Karpas-422 (cell line): ENCODE measurements at regions not wholly inside any gene's neighbourhood (a gene's known extent, or its start where the extent isn't known, plus 50 kb on each side); places are given as distances from the start of the nearest gene placed in this dataset.

Experiments used
- DNase-seq: peaks from one replicate; pipeline ENCODE4 v3.0.0-alpha.2; 2015
- H2AFZ ChIP-seq: fragments of 200-600 bp; sonication (generic); 2 replicates; pipeline ENCODE4 v1.6.1; 2014; ENCODE audit warnings: antibody characterized with exemption, low read length, mixed read lengths
- H3K27ac ChIP-seq: fragments of 200-600 bp; sonication (generic); 2 replicates; pipeline ENCODE4 v1.5.1; 2014; ENCODE audit warnings: mild to moderate bottlenecking, low read length, moderate library complexity
- H3K27me3 ChIP-seq: fragments of 200-600 bp; sonication (generic); 2 replicates; pipeline ENCODE4 v1.6.1; 2014; ENCODE audit warnings: low read length, mixed read lengths
- H3K36me3 ChIP-seq: fragments of 200-600 bp; sonication (generic); 2 replicates; pipeline ENCODE4 v1.6.1; 2014; ENCODE audit warnings: low read length, mixed read lengths; ENCODE audit not compliant: insufficient read depth
- H3K4me1 ChIP-seq: fragments of 200-600 bp; sonication (generic); 2 replicates; pipeline ENCODE4 v1.6.1; 2014; ENCODE audit warnings: mild to moderate bottlenecking, low read length, mixed read lengths
- H3K4me2 ChIP-seq: fragments of 200-600 bp; sonication (generic); 2 replicates; pipeline ENCODE4 v1.6.1; 2014; ENCODE audit warnings: low read length, low read depth, mild to moderate bottlenecking; ENCODE audit not compliant: poor library complexity, severe bottlenecking
- H3K4me3 ChIP-seq: fragments of 200-600 bp; sonication (generic); 2 replicates; pipeline ENCODE4 v1.5.1; 2014; ENCODE audit warnings: mild to moderate bottlenecking, antibody characterized with exemption, low read length, mixed read lengths
- H3K79me2 ChIP-seq: fragments of 200-600 bp; sonication (generic); 2 replicates; pipeline ENCODE4 v1.6.1; 2014; ENCODE audit warnings: mild to moderate bottlenecking, low read length, mixed read lengths
- H3K9ac ChIP-seq: fragments of 200-600 bp; sonication (generic); 2 replicates; pipeline ENCODE4 v1.6.0; 2014; ENCODE audit warnings: low read length
- H3K9me2 ChIP-seq: fragments of 200-600 bp; sonication (generic), shearing (Covaris generic); replicated peaks from 2 replicates; pipeline ENCODE4 v1.6.0; 2014; ENCODE audit warnings: mild to moderate bottlenecking, low read length, moderate library complexity; ENCODE audit not compliant: insufficient read depth
- H3K9me3 ChIP-seq: fragments of 300-700, 200-600 bp; sonication (generic); 2 replicates; pipeline ENCODE4 v1.6.1; 2014; ENCODE audit warnings: low read length, mixed read lengths
- H4K20me1 ChIP-seq: fragments of 200-600 bp; sonication (generic); 2 replicates; pipeline ENCODE4 v1.6.1; 2014; ENCODE audit warnings: mild to moderate bottlenecking, antibody characterized with exemption, low read length, low read depth; ENCODE audit not compliant: insufficient read depth

DNA sequence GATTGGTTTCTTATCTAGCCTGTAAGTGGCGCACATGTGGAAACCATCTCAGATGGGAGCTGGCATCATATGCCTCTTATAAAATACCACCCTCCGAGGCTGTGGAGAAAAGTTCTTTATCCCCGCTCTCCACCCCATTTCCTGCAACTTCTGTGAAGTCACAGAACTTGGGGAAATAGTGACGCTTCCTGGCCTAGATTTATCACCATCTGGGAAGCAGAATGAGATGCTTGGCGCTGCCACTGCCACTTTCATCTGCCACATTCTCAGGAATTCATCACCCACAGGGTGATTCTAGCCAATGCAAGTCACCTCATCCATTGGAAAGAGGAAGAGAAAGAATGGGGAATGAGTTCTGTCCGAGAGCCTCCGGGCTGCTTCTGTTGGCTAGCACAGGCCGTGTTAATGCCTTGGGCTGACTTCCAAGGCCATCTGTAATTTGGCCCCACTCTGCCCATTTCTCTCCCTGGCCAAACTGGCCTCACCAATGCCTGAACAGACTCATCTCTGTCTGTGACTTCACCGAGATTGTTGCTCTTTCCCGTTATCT lies 148.8 kb upstream of the SOX4 start:
- Histone ChIP-seq H3K9ac (no peak overlapping the region), H3K4me1 (no peaks in the 10 kb centered on the region), H4K20me1 (no peaks in the 10 kb centered on the region), H3K27ac (no peak overlapping the region), H3K79me2 (no peaks in the 10 kb centered on the region), H3K36me3 (no peaks in the 10 kb centered on the region), H3K4me2 (no peak overlapping the region), H3K4me3 (no peak overlapping the region), H3K9me3 (no peaks in the 10 kb centered on the region), H2AFZ (no peak overlapping the region), H3K27me3 (no peaks in the 10 kb centered on the region), H3K9me2 (no peaks in the 10 kb centered on the region)
- DNase-seq = no peak

- H4K20me1 ChIP-seq = no peaks in the 10 kb centered on the region
- no peak overlapping the region for H3K4me3 ChIP-seq
- H3K27me3 ChIP-seq = no peaks in the 10 kb centered on the region
- no peak overlapping the region for H2AFZ ChIP-seq
- no peaks in the 10 kb centered on the region for H3K36me3 ChIP-seq
- no peak overlapping the region for H3K27ac ChIP-seq
- H3K79me2 ChIP-seq = no peaks in the 10 kb centered on the region
- no peak overlapping the region for H3K4me2 ChIP-seq
- no peak for DNase-seq
- no peaks in the 10 kb centered on the region for H3K9me2 ChIP-seq
- H3K4me1 ChIP-seq = no peaks in the 10 kb centered on the region
- H3K9ac ChIP-seq = no peak overlapping the region
- no peaks in the 10 kb centered on the region for H3K9me3 ChIP-seq
These were observed 145.6 kb upstream of the SOX4 start for GRCh38 chr6:21447987-21448386.

DNA sequence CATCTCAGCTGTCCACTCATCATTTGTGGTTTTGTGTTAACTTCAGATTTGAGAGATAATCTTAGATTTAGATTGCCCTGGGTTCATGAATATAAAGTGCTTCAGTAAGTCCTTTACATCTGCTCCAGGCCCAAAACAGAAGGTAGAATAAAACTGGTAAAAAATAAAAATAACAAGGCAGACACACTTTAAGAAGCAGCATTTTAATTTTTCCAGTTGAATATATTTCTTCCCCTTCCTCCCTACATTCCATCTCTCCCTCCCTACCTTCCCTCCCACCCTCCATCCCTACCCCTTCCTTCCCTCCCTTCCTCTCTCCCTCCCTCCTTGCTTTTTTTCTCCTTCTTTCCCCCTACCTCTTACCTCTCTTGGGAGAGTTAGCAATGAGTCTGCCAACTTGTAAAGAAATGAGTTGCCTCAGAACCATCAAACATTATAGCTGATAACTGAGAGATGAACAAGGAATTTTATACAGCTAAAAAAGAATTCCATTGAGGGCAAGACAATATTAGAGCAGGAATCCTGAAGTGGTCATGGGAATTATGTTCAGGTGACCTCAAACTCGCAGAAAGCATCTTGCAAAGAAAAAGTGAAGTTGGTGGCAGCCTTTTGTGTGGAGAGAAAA lies 145.0 kb upstream of the SOX4 start:
- Histone ChIP-seq H3K27me3 (no peaks in the 10 kb centered on the region), H3K9me3 (no peaks in the 10 kb centered on the region), H3K9ac (no peak overlapping the region), H3K9me2 (no peaks in the 10 kb centered on the region), H4K20me1 (no peaks in the 10 kb centered on the region), H3K27ac (no peak overlapping the region), H3K36me3 (no peaks in the 10 kb centered on the region), H3K4me2 (no peak overlapping the region), H3K79me2 (no peaks in the 10 kb centered on the region), H3K4me3 (no peak overlapping the region), H3K4me1 (no peaks in the 10 kb centered on the region), H2AFZ (no peak overlapping the region)
- DNase-seq = no peak

- no peaks in the 10 kb centered on the region for H3K9me3 ChIP-seq
- no peak overlapping the region for H3K27ac ChIP-seq
- H3K4me2 ChIP-seq = no peak overlapping the region
- H4K20me1 ChIP-seq = no peaks in the 10 kb centered on the region
- H3K27me3 ChIP-seq = no peaks in the 10 kb centered on the region
- H3K4me3 ChIP-seq = no peak overlapping the region
- no peak for DNase-seq
- no peaks in the 10 kb centered on the region for H3K4me1 ChIP-seq
- H3K79me2 ChIP-seq = no peaks in the 10 kb centered on the region
- no peaks in the 10 kb centered on the region for H3K36me3 ChIP-seq
- no peak overlapping the region for H2AFZ ChIP-seq
- no peak overlapping the region for H3K9ac ChIP-seq
- H3K9me2 ChIP-seq = no peaks in the 10 kb centered on the region
These were observed 143.4 kb upstream of the SOX4 start for GRCh38 chr6:21450149-21450548.

DNA sequence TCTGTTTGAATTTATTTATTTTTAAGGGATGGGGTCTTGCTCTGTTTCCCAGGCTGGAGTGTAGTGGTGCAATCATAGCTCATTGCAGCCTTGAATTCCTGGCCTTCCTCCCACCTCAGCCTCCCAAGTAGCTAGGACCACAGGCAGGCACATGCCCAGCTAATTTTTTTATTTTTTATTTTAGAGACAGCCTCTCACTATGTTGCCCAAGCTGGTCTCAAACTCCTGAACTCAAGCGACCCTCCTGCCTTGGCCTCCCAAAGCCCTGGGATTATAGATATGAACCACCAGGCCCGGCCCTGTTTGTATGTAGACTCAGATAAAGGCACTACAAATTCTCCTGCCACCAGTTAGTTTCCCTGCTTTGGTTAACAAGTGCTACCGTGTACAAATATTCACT lies 142.9 kb upstream of the SOX4 start:
- no peak overlapping the region for H2AFZ ChIP-seq
- no peak for DNase-seq
- H3K4me1 ChIP-seq = no peaks in the 10 kb centered on the region
- no peaks in the 10 kb centered on the region for H4K20me1 ChIP-seq
- H3K27ac ChIP-seq = no peak overlapping the region
- H3K79me2 ChIP-seq = no peaks in the 10 kb centered on the region
- H3K36me3 ChIP-seq = no peaks in the 10 kb centered on the region
- H3K9me3 ChIP-seq = no peaks in the 10 kb centered on the region
- H3K4me2 ChIP-seq = no peak overlapping the region
- H3K9ac ChIP-seq = no peak overlapping the region
- no peaks in the 10 kb centered on the region for H3K9me2 ChIP-seq
- no peaks in the 10 kb centered on the region for H3K27me3 ChIP-seq
- no peak overlapping the region for H3K4me3 ChIP-seq

DNA sequence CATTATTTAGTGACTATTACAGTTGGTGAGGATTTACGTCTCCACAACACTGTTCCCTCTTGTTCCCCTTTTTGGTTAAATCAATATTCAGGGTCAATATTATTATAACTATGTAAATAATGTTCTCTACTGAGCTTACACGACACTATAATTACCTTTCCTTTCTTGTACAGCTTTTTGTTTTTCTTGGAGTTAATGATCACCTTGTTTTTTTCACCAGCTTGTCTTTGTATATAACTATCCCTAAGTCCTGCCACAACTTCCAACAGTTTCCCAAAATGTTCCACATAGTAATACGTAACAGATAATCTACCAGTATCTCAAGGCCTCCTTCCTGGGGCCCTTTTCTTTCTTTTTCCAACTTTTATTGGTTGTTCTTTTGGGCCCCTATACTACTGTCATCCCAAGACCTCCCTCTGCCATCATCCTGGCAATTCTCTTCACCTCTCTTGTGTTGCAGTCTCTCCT lies 142.0 kb upstream of the SOX4 start:
- Histone ChIP-seq H2AFZ (no peak overlapping the region), H3K27me3 (no peaks in the 10 kb centered on the region), H3K9me2 (no peaks in the 10 kb centered on the region), H4K20me1 (no peaks in the 10 kb centered on the region), H3K27ac (no peak overlapping the region), H3K4me3 (no peak overlapping the region), H3K4me1 (no peaks in the 10 kb centered on the region), H3K9me3 (no peaks in the 10 kb centered on the region), H3K9ac (no peak overlapping the region), H3K4me2 (no peak overlapping the region), H3K79me2 (no peaks in the 10 kb centered on the region), H3K36me3 (no peaks in the 10 kb centered on the region)
- no peak for DNase-seq

DNA sequence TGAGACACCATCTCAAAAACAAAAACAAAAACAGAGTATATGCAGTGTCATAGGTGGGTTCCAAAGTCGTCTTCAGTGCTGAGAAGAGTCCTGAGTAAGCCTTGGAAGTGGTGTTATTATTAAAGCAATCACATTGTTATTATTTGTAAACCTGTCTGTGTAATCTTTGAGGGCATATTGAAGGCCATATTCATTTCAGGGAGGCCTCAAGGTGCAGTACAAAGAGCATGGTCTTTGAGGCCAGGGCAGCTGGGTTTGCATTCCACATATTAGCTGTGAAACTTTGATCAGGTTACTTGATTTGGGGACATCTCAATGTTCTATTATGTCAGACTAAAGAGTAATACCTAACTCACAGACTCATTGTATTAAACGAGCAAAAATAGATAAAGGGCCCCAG lies 139.3 kb upstream of the SOX4 start:
- Histone ChIP-seq H3K9me2 (no peaks in the 10 kb centered on the region), H3K79me2 (no peaks in the 10 kb centered on the region), H3K27ac (no peak overlapping the region), H2AFZ (no peak overlapping the region), H3K4me2 (no peak overlapping the region), H4K20me1 (no peaks in the 10 kb centered on the region), H3K27me3 (no peaks in the 10 kb centered on the region), H3K4me1 (no peaks in the 10 kb centered on the region), H3K9ac (no peak overlapping the region), H3K4me3 (no peak overlapping the region), H3K36me3 (no peaks in the 10 kb centered on the region), H3K9me3 (no peaks in the 10 kb centered on the region)
- DNase-seq = no peak

- Histone ChIP-seq H3K4me2 (no peak overlapping the region), H3K36me3 (no peaks in the 10 kb centered on the region), H3K9ac (no peak overlapping the region), H3K9me2 (no peaks in the 10 kb centered on the region), H3K79me2 (no peaks in the 10 kb centered on the region), H3K9me3 (no peaks in the 10 kb centered on the region), H3K27ac (no peak overlapping the region), H4K20me1 (no peaks in the 10 kb centered on the region), H3K4me3 (no peak overlapping the region), H2AFZ (no peak overlapping the region), H3K27me3 (no peaks in the 10 kb centered on the region), H3K4me1 (no peaks in the 10 kb centered on the region)
- DNase-seq = no peak
These were observed 138.5 kb upstream of the SOX4 start for GRCh38 chr6:21455071-21455470.
